NT2/D1 (cell line): ENCODE measurements at regions not wholly inside any gene's neighbourhood (a gene's known extent, or its start where the extent isn't known, plus 50 kb on each side); places are given as distances from the start of the nearest gene placed in this dataset.

Experiments used
- SUZ12 ChIP-seq: IDR thresholded peaks from 2 replicates; pipeline ENCODE4 v1.6.1; 2011; ENCODE audit not compliant: insufficient read length, insufficient read depth; ENCODE audit errors: extremely low read depth
- YY1 ChIP-seq: IDR thresholded peaks from 2 replicates; pipeline ENCODE4 v1.6.1; 2011; ENCODE audit not compliant: insufficient read length, insufficient read depth
- ZNF274 ChIP-seq: IDR thresholded peaks from 2 replicates; pipeline ENCODE4 v1.6.1; 2011; ENCODE audit warnings: mild to moderate bottlenecking, low read depth, low read length

GRCh38 chr3:188954590-188955208 is 217.1 kb upstream of the TPRG1 start:
- TF ChIP-seq ZNF274 (no peak), YY1 (peak; percentile 55), SUZ12 (no peak)
